ENCODE measurements at regions not wholly inside any gene's neighbourhood (a gene's known extent, or its start where the extent isn't known, plus 50 kb on each side); places are given as distances from the start of the nearest gene placed in this dataset.

- TF ChIP-seq CTCF (conservative IDR thresholded peaks at IDR 0.05; ENCODE audit: low read length) = no peak
- DNase-seq (ENCODE audit: low read depth) = no peak
- H3K4me3 ChIP-seq (ENCODE audit: low read length) = no peak overlapping the region
Observed at GRCh38 chr16:75938818-75939217, 212.5 kb upstream of the CPHXL start.

GRCh38 chr16:75942351-75942750 lies 216.1 kb upstream of the CPHXL start:
- no peak for DNase-seq (ENCODE audit: low read depth)
- no peak overlapping the region for H3K4me3 ChIP-seq (ENCODE audit: low read length)
- TF ChIP-seq CTCF (conservative IDR thresholded peaks at IDR 0.05; ENCODE audit: low read length) = no peak

GRCh38 chr16:75942936-75943335 lies 216.6 kb upstream of the CPHXL start:
- TF ChIP-seq CTCF (conservative IDR thresholded peaks at IDR 0.05; ENCODE audit: low read length) = no peak
- no peak for DNase-seq (ENCODE audit: low read depth)
- H3K4me3 ChIP-seq (ENCODE audit: low read length) = no peak overlapping the region

GRCh38 chr16:75943705-75944514 lies 217.6 kb upstream of the CPHXL start:
- no peak for DNase-seq (ENCODE audit: low read depth)
- no peak overlapping the region for H3K4me3 ChIP-seq (ENCODE audit: low read length)
- TF ChIP-seq CTCF (conservative IDR thresholded peaks at IDR 0.05; ENCODE audit: low read length) = no peak

GRCh38 chr16:75945916-75946457 lies 219.7 kb upstream of the CPHXL start:
- DNase-seq (ENCODE audit: low read depth) = no peak
- no peak overlapping the region for H3K4me3 ChIP-seq (ENCODE audit: low read length)
- no peak for TF ChIP-seq CTCF (conservative IDR thresholded peaks at IDR 0.05; ENCODE audit: low read length)

- H3K4me3 ChIP-seq (ENCODE audit: low read length) = no peak overlapping the region
- no peak for TF ChIP-seq CTCF (conservative IDR thresholded peaks at IDR 0.05; ENCODE audit: low read length)
- no peak for DNase-seq (ENCODE audit: low read depth)
Observed at GRCh38 chr16:75947626-75948239, 221.4 kb upstream of the CPHXL start.

GRCh38 chr16:75948441-75948840 lies 222.2 kb upstream of the CPHXL start:
- TF ChIP-seq CTCF (conservative IDR thresholded peaks at IDR 0.05; ENCODE audit: low read length) = no peak
- no peak overlapping the region for H3K4me3 ChIP-seq (ENCODE audit: low read length)
- no peak for DNase-seq (ENCODE audit: low read depth)

Data from AG10803 (cell line).